Uterus (tissue), 3 donors: ENCODE measurements at regions not wholly inside any gene's neighbourhood (a gene's known extent, or its start where the extent isn't known, plus 50 kb on each side); places are given as distances from the start of the nearest gene placed in this dataset.

Experiments used
- DNase-seq, 2 donors: peaks; one replicate each; pipeline ENCODE4 v3.0.0-alpha.2; 2019 to 2020
- H3K27ac ChIP-seq, 2 donors: fragments of 200-600 bp; sonication (generic); 1 replicate in 1 of 2; 2 replicates in 1 of 2; pipeline ENCODE4 v1.5.1; 2016 to 2018
- H3K27me3 ChIP-seq, 2 donors: fragments of 200-600 bp; sonication (generic); one replicate each; pipeline ENCODE4 v1.5.1; 2018 to 2019; ENCODE audit warnings: control low read depth in 1 of 2
- H3K36me3 ChIP-seq, 2 donors: fragments of 200-600 bp; sonication (generic); one replicate each; pipeline ENCODE4 v1.5.1; 2019; ENCODE audit warnings: control low read depth in 1 of 2
- H3K4me1 ChIP-seq, 2 donors: fragments of 200-600 bp; sonication (generic); one replicate each; pipeline ENCODE4 v1.5.1; 2018 to 2019; ENCODE audit warnings: control low read depth in 1 of 2
- H3K4me3 ChIP-seq, 2 donors: fragments of 200-600 bp; sonication (generic); 1 replicate in 1 of 2; 2 replicates in 1 of 2; pipeline ENCODE4 v1.5.1; 2018 to 2019; ENCODE audit warnings: mild to moderate bottlenecking in 1 of 2
- H3K9me3 ChIP-seq, 2 donors: fragments of 200-600 bp; sonication (generic); one replicate each; pipeline ENCODE4 v1.5.1; 2019; ENCODE audit warnings: control low read depth in 1 of 2
- POLR2A ChIP-seq, 2 donors: fragments of 450-650 bp; IDR thresholded peaks; one replicate each; pipeline ENCODE4 v1.6.1; 2016; ENCODE audit warnings: antibody characterized with exemption in 2 of 2, mild to moderate bottlenecking in 1 of 2, moderate library complexity in 1 of 2
- intact Hi-C: fragments of 100-400 bp; cut with DNase I; formaldehyde crosslinking; loops from one replicate; pipeline ENCODE4 v1.15.1; 2023; ENCODE audit warnings: low total_unique reads
- TF ChIP-seq, protein P1 (sequence below), 4 experiments: fragments of 200-600 bp in 2 of 4; fragments of 450-650 bp in 2 of 4; sonication (generic) in 2 of 4; IDR thresholded peaks; one replicate each; pipeline ENCODE4 v1.5.1; 2016 to 2019; ENCODE audit warnings: antibody characterized with exemption in 4 of 4, mild to moderate bottlenecking in 2 of 4, moderate library complexity in 1 of 4
- donor health status: DM: yes; HTN: yes; CAD: no.

DNA sequence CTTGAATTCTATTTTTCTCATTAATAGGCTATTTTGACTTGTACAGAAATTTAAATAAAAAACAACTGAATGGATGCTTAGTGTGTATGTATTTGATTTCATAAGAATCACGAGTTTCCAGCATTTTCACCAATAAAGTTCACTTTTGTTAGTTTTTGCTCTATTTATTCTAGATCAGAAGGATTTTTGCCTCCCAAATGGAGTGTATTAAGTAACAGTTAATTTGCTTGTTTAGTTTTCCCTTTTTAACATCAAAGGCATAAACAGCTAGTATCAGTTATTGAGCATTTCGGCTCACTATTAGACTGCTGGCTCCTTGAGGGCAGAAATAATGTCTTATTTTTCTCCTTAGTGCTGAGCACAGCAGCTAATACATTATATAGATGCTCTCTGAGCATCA, 414.1 kb downstream of the FGF9 start:
- Histone ChIP-seq H3K27ac (no peak overlapping the region), H3K27me3 (no peaks in the 10 kb centered on the region), H3K4me1 (peaks cover 0 to 4% of the 10 kb centered on the region in 2 donors), H3K4me3 (no peak overlapping the region), H3K36me3 (no peaks in the 10 kb centered on the region), H3K9me3 (no peaks in the 10 kb centered on the region)
- intact Hi-C loops: no loop called here
- no peak for DNase-seq
- TF ChIP-seq, protein P1, sequence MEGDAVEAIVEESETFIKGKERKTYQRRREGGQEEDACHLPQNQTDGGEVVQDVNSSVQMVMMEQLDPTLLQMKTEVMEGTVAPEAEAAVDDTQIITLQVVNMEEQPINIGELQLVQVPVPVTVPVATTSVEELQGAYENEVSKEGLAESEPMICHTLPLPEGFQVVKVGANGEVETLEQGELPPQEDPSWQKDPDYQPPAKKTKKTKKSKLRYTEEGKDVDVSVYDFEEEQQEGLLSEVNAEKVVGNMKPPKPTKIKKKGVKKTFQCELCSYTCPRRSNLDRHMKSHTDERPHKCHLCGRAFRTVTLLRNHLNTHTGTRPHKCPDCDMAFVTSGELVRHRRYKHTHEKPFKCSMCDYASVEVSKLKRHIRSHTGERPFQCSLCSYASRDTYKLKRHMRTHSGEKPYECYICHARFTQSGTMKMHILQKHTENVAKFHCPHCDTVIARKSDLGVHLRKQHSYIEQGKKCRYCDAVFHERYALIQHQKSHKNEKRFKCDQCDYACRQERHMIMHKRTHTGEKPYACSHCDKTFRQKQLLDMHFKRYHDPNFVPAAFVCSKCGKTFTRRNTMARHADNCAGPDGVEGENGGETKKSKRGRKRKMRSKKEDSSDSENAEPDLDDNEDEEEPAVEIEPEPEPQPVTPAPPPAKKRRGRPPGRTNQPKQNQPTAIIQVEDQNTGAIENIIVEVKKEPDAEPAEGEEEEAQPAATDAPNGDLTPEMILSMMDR (IDR thresholded peaks at IDR 0.05): no peak
- TF ChIP-seq POLR2A (IDR thresholded peaks at IDR 0.05): no peak

DNA sequence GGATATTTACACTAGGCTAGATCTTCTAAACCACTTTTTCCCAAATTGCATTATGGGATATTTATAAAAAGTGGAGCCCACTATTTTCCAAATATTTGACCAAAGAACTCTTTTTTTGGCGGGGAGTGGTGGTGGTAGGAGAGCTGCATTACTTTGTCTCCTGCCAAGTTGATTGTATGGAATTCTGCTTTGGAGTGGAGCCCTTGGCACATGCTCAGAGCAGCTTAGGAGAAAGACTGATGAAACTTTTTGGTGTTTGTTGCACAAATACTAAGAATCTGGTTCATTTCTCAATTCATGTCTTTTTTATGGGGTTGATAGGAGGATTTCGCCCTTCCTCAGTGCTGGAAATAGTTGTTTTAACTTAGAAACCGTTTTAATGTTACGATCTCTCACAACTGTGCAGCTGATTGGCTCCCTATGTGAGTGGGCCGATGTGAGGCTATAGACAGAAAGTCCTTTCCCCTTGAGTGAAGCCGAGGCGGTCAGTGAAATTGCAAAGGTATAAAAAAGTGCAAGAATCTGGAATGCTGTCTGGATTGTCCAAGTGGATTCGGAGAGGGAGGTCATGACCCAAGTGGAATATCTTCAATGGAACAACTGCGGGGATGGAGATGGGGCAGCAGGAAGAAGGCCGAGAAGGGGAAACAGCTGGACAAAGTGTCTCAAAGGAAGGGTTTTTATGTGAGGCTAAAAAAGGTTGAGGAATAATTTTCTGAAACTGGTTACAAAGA, 415.9 kb downstream of the FGF9 start:
- Histone ChIP-seq H3K27ac (peak overlapping the region; percentile 16 to 61), H3K9me3 (no peaks in the 10 kb centered on the region), H3K27me3 (no peaks in the 10 kb centered on the region), H3K36me3 (no peaks in the 10 kb centered on the region), H3K4me3 (no peak overlapping the region), H3K4me1 (peaks cover 0 to 12% of the 10 kb centered on the region in 2 donors)
- intact Hi-C loops: no loop called here
- peak in 1 of 2 donors; percentile 26 for DNase-seq
- no peak for TF ChIP-seq POLR2A (IDR thresholded peaks at IDR 0.05)
- TF ChIP-seq, protein P1 (IDR thresholded peaks at IDR 0.05): no peak

DNA sequence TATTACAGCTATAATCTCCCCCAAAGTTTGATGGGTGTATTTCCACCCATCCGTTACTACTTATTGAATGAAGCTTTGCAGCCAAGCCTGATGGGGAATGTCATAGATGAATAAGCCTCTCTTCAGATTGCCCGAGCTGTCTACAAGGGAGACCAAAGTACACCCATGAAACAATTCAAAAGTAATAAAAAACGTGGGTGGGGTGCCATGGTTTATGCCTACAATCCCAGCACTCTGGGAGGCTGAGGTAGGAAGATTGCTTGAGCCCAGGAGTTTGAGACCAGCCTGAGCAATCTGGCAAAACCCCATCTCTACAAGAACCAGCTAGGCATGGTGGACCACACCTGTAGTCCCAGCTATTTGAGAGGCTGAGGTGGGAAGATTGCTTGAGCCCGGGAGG, 419.2 kb downstream of the FGF9 start:
- Histone ChIP-seq H3K27me3 (no peaks in the 10 kb centered on the region), H3K36me3 (no peaks in the 10 kb centered on the region), H3K4me3 (no peak overlapping the region), H3K9me3 (no peaks in the 10 kb centered on the region), H3K27ac (no peak overlapping the region), H3K4me1 (peaks cover 0 to 12% of the 10 kb centered on the region in 2 donors)
- TF ChIP-seq, protein P1 (IDR thresholded peaks at IDR 0.05): no peak
- no peak for TF ChIP-seq POLR2A (IDR thresholded peaks at IDR 0.05)
- intact Hi-C loops: no loop called here
- DNase-seq: no peak

DNA sequence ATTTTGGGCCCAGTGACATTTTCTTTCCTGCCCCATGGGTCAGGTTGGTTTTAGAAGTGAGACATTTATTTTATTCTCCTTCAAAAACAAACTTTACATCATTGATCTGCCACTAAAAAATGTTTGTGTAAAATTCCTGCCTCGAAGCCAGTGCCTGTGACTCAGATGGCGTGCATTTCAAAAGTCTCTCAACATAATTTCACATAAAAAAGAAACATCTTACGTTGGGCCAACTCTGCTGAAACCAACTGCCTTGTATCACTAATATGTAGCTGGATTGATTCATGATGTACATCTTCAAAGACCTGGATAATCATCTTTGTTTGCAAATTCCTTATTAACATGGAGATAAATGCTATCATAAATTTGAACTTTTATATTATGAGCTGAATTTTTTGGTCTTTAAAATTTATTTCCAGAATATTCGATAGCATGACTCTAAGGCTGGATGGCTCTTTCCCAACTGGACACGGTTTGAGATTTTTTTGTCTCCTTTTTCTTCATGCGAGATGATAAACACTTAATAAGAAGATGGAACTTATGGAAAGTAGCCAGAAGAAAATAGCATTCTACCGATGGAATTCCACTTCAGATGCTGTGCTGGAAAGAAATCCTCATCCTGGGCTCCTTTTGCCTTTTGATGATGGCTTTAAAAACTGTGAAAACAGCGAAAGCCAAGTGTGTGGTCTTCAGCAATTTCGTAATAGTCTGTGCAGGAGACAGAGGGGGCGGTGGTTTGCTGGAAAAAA, 420.5 kb downstream of the FGF9 start:
- Histone ChIP-seq H3K36me3 (no peaks in the 10 kb centered on the region), H3K27me3 (no peaks in the 10 kb centered on the region), H3K9me3 (no peaks in the 10 kb centered on the region), H3K4me1 (peaks cover 0 to 12% of the 10 kb centered on the region in 2 donors), H3K4me3 (no peak overlapping the region), H3K27ac (peak overlapping the region; percentile 36 to 61)
- TF ChIP-seq POLR2A (IDR thresholded peaks at IDR 0.05): no peak
- TF ChIP-seq, protein P1 (IDR thresholded peaks at IDR 0.05): no peak
- DNase-seq: peak; percentile 30 to 53
- intact Hi-C loops: no loop called here

DNA sequence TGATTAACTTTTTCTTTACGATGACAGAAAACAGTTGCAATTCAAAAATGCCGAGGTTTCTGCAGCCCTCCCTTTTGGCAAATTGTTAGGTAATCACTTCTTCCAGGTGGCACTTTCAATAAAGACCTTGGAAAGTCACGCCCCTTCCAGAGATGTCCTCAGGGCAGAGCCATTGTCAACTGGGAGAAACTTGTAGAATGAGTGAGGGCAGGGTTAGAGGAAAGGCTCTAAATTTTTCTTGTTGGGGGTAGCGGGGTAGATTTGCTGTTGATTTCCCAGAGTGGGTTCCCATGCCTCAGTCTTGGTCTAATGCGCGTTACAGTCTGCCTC, 421.1 kb downstream of the FGF9 start:
- Histone ChIP-seq H3K27ac (peak overlapping the region; percentile 9 to 36), H3K4me1 (peaks cover 0 to 12% of the 10 kb centered on the region in 2 donors), H3K9me3 (no peaks in the 10 kb centered on the region), H3K27me3 (no peaks in the 10 kb centered on the region), H3K36me3 (no peaks in the 10 kb centered on the region), H3K4me3 (no peak overlapping the region)
- intact Hi-C loops: no loop called here
- DNase-seq: no peak
- TF ChIP-seq, protein P1 (IDR thresholded peaks at IDR 0.05): no peak
- TF ChIP-seq POLR2A (IDR thresholded peaks at IDR 0.05): no peak
